ENCODE measurements at regions not wholly inside any gene's neighbourhood (a gene's known extent, or its start where the extent isn't known, plus 50 kb on each side); places are given as distances from the start of the nearest gene placed in this dataset.

DNA sequence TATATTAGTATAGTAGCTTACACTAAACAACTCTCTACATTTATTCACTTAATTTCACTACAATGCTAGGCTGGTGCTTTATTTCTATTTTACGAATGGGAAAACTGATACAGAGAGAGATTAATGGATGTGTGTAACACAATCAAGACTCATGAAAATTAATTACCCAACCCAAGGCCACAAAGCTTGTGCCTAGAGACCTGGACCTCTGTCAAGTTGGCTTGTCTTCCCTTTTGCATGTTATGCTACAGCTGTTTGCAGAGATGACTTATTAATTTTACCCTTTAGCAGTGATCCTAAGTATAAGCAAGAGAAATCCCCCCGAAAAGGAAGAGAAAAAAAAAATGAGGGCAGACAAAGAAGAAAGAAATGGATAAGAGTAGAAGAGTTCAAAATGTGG is 162.5 kb downstream of the C3orf38 start:
- TF ChIP-seq, protein P1, sequence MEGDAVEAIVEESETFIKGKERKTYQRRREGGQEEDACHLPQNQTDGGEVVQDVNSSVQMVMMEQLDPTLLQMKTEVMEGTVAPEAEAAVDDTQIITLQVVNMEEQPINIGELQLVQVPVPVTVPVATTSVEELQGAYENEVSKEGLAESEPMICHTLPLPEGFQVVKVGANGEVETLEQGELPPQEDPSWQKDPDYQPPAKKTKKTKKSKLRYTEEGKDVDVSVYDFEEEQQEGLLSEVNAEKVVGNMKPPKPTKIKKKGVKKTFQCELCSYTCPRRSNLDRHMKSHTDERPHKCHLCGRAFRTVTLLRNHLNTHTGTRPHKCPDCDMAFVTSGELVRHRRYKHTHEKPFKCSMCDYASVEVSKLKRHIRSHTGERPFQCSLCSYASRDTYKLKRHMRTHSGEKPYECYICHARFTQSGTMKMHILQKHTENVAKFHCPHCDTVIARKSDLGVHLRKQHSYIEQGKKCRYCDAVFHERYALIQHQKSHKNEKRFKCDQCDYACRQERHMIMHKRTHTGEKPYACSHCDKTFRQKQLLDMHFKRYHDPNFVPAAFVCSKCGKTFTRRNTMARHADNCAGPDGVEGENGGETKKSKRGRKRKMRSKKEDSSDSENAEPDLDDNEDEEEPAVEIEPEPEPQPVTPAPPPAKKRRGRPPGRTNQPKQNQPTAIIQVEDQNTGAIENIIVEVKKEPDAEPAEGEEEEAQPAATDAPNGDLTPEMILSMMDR (conservative IDR thresholded peaks at IDR 0.05; ENCODE audit: low read depth, low read length) = no peak
- TF ChIP-seq EZH2 (IDR thresholded peaks at IDR 0.05; ENCODE audit: low read length, unreplicated experiment) (no peak), EZH2phosphoT487 (IDR thresholded peaks at IDR 0.05; ENCODE audit: borderline replicate concordance, low read length) (no peak)

Data from PC-3 (cell line).